ENCODE measurements at regions not wholly inside any gene's neighbourhood (a gene's known extent, or its start where the extent isn't known, plus 50 kb on each side); places are given as distances from the start of the nearest gene placed in this dataset.
"Not testable (repeated sequence)": the region's sequence is repeated elsewhere in the genome, so short reads cannot be mapped to it uniquely, and the experiment has no call there.

DNA sequence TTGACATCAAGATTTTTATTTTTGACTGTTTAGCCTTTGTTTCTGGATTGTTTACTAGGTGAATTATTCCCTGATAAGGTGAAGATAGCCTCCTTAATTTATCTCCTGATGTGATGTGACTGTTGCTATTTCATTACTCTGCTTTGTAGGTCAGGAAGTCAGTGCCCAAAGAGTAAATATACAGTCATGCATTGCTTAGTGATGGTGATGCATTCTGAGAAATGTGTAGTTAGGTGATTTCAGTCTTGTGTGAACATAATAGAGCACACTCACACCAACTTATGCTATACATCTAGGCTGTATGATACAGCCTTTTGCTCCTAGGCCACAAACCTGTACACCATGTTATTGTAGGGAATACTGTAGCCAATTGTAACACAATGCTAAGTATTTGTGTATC, 102.4 kb upstream of the THUMPD2 start (continued):
- TF ChIP-seq, protein P1, sequence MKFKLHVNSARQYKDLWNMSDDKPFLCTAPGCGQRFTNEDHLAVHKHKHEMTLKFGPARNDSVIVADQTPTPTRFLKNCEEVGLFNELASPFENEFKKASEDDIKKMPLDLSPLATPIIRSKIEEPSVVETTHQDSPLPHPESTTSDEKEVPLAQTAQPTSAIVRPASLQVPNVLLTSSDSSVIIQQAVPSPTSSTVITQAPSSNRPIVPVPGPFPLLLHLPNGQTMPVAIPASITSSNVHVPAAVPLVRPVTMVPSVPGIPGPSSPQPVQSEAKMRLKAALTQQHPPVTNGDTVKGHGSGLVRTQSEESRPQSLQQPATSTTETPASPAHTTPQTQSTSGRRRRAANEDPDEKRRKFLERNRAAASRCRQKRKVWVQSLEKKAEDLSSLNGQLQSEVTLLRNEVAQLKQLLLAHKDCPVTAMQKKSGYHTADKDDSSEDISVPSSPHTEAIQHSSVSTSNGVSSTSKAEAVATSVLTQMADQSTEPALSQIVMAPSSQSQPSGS (IDR thresholded peaks at IDR 0.05; ENCODE audit: low read length): no peak
- TF ChIP-seq POU2F2 (IDR thresholded peaks at IDR 0.05; ENCODE audit: borderline replicate concordance, low read depth, low read length): no peak
- no peak for TF ChIP-seq JUNB (IDR thresholded peaks at IDR 0.05)
- TF ChIP-seq, protein P2, sequence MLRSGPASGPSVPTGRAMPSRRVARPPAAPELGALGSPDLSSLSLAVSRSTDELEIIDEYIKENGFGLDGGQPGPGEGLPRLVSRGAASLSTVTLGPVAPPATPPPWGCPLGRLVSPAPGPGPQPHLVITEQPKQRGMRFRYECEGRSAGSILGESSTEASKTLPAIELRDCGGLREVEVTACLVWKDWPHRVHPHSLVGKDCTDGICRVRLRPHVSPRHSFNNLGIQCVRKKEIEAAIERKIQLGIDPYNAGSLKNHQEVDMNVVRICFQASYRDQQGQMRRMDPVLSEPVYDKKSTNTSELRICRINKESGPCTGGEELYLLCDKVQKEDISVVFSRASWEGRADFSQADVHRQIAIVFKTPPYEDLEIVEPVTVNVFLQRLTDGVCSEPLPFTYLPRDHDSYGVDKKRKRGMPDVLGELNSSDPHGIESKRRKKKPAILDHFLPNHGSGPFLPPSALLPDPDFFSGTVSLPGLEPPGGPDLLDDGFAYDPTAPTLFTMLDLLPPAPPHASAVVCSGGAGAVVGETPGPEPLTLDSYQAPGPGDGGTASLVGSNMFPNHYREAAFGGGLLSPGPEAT (IDR thresholded peaks at IDR 0.05; ENCODE audit: low read depth): no peak
- no peak for TF ChIP-seq ZNF24 (IDR thresholded peaks at IDR 0.05)
- no peak for TF ChIP-seq ZNF207 (IDR thresholded peaks at IDR 0.05; ENCODE audit: borderline replicate concordance)
- no peak for TF ChIP-seq CEBPB (IDR thresholded peaks at IDR 0.05; ENCODE audit: borderline replicate concordance in 1 of 2, low read depth in 2 of 2, low read length in 2 of 2)

DNA sequence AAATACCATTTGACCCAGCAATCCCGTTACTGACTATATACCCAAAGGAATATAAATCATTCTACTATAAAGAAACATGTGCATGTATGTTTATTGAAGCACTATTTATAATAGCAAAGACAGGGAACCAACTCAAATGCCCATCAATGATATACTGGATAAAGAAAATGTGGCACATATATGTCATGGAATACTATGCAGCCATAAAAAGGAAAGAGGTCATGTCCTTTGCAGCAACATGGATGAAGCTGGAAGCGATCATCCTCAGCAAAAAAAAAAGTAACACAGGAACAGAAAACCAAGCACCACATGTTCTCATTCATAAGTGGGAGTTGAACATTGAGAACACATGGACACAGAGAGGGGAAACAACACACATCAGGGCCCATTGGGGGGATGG, 99.9 kb upstream of the THUMPD2 start:
- RAD21 ChIA-PET (ENCODE audit: unreplicated experiment); H3K36me3 ChIP-seq (ENCODE audit: control insufficient read depth in 2 of 2, insufficient read depth in 2 of 2, low read length in 1 of 2); H3K79me2 ChIP-seq (ENCODE audit: control insufficient read depth, insufficient read depth, low read length); H3K4me1 ChIP-seq (ENCODE audit: control insufficient read depth, insufficient read depth, low read length); H3K4me3 ChIP-seq; H4K20me1 ChIP-seq (ENCODE audit: control insufficient read depth, insufficient read depth); ATAC-seq; in situ Hi-C loops (cut with MboI); FAIRE-seq; DNase-seq (ENCODE audit: low read depth, low spot score); SMC1A ChIA-PET (ENCODE audit: uncharacterized antibody, unreplicated experiment); H3K27ac ChIP-seq (ENCODE audit: control insufficient read depth, insufficient read depth); H3K9ac ChIP-seq (ENCODE audit: control insufficient read depth, insufficient read depth, low read length); intact Hi-C loops (cut with micrococcal nuclease; ENCODE audit: unreplicated experiment); H3K4me2 ChIP-seq (ENCODE audit: control insufficient read depth, insufficient read depth); POLR2A ChIA-PET; H3K9me3 ChIP-seq (replicated peaks; ENCODE audit: control insufficient read depth, insufficient read depth, low read length); BruUV-seq (replicated peaks); H3K27me3 ChIP-seq (replicated peaks in 1 of 2; ENCODE audit: control insufficient read depth in 2 of 2, insufficient read depth in 2 of 2, low read length in 1 of 2); H2AFZ ChIP-seq (ENCODE audit: control insufficient read depth, low read depth, low read length); CTCF ChIA-PET: not testable (repeated sequence)
- 35% methylated on average over 2 of the region's 2 CpGs for WGBS (ENCODE audit: insufficient coverage, insufficient replicate concordance, low lambda C conversion rate, missing lambda C conversion rate)

Measured in GM12878 (cell line).